ENCODE measurements at regions not wholly inside any gene's neighbourhood (a gene's known extent, or its start where the extent isn't known, plus 50 kb on each side); places are given as distances from the start of the nearest gene placed in this dataset.

GRCh38 chr2:103335403-103335802, 573.6 kb downstream of the TMEM182 start:
- intact Hi-C loops (cut with DNase I), result no loop called here
- no peak for ATAC-seq
- no peak for TF ChIP-seq CTCF (IDR thresholded peaks at IDR 0.05)

GRCh38 chr2:103338819-103339218, 577.0 kb downstream of the TMEM182 start:
- Histone ChIP-seq H3K36me3 (no peaks in the 10 kb centered on the region), H3K4me3 (no peak overlapping the region), H3K27ac (no peak overlapping the region), H3K9me3 (no peaks in the 10 kb centered on the region), H3K4me1 (no peaks in the 10 kb centered on the region), H3K27me3 (ENCODE audit: low read depth) (no peaks in the 10 kb centered on the region)
- intact Hi-C loops (cut with DNase I), result no loop called here
- ATAC-seq (no peak), DNase-seq (no peak)
- no peak for TF ChIP-seq CTCF (IDR thresholded peaks at IDR 0.05)

More at GRCh38 chr2:103335403-103335802, 573.6 kb downstream of the TMEM182 start:
- H3K27me3 ChIP-seq (ENCODE audit: low read depth), result no peaks in the 10 kb centered on the region
- H3K36me3 ChIP-seq, result no peaks in the 10 kb centered on the region
- H3K27ac ChIP-seq, result no peak overlapping the region
- no peak overlapping the region for H3K4me3 ChIP-seq
- DNase-seq, result no peak
- H3K4me1 ChIP-seq, result no peaks in the 10 kb centered on the region
- H3K9me3 ChIP-seq, result no peaks in the 10 kb centered on the region

- Histone ChIP-seq H3K4me3 (no peak overlapping the region), H3K36me3 (no peaks in the 10 kb centered on the region), H3K27me3 (ENCODE audit: low read depth) (no peaks in the 10 kb centered on the region), H3K4me1 (no peaks in the 10 kb centered on the region), H3K9me3 (no peaks in the 10 kb centered on the region), H3K27ac (no peak overlapping the region)
- no peak for TF ChIP-seq CTCF (IDR thresholded peaks at IDR 0.05)
- ATAC-seq, result no peak
- DNase-seq, result no peak
- intact Hi-C loops (cut with DNase I), result no loop called here
Measured at GRCh38 chr2:103346780-103347179, 584.9 kb downstream of the TMEM182 start.

- Histone ChIP-seq H3K27ac (no peak overlapping the region), H3K36me3 (no peaks in the 10 kb centered on the region), H3K9me3 (no peaks in the 10 kb centered on the region), H3K4me3 (no peak overlapping the region), H3K4me1 (no peaks in the 10 kb centered on the region), H3K27me3 (ENCODE audit: low read depth) (no peaks in the 10 kb centered on the region)
- ATAC-seq (no peak), DNase-seq (no peak)
- no peak for TF ChIP-seq CTCF (IDR thresholded peaks at IDR 0.05)
- intact Hi-C loops (cut with DNase I), result no loop called here
Measured at GRCh38 chr2:103353774-103354173, 591.9 kb downstream of the TMEM182 start.

GRCh38 chr2:103355287-103355686, 593.5 kb downstream of the TMEM182 start:
- no peaks in the 10 kb centered on the region for H3K36me3 ChIP-seq
- H3K4me3 ChIP-seq, result no peak overlapping the region
- TF ChIP-seq CTCF (IDR thresholded peaks at IDR 0.05), result no peak
- H3K9me3 ChIP-seq, result no peaks in the 10 kb centered on the region
- H3K27me3 ChIP-seq (ENCODE audit: low read depth), result no peaks in the 10 kb centered on the region
- intact Hi-C loops (cut with DNase I), result no loop called here
- no peaks in the 10 kb centered on the region for H3K4me1 ChIP-seq
- no peak overlapping the region for H3K27ac ChIP-seq
- ATAC-seq (no peak), DNase-seq (no peak)

- intact Hi-C loops (cut with DNase I), result no loop called here
- no peaks in the 10 kb centered on the region for H3K36me3 ChIP-seq
- ATAC-seq (no peak), DNase-seq (no peak)
- no peaks in the 10 kb centered on the region for H3K9me3 ChIP-seq
- no peak overlapping the region for H3K27ac ChIP-seq
- H3K4me3 ChIP-seq, result no peak overlapping the region
- no peaks in the 10 kb centered on the region for H3K4me1 ChIP-seq
- H3K27me3 ChIP-seq (ENCODE audit: low read depth), result no peaks in the 10 kb centered on the region
- no peak for TF ChIP-seq CTCF (IDR thresholded peaks at IDR 0.05)
Measured at GRCh38 chr2:103361712-103362111, 599.9 kb downstream of the TMEM182 start.

Measured in lower lobe of right lung (tissue), 2 donors.